A673 (cell line): ENCODE measurements at regions not wholly inside any gene's neighbourhood (a gene's known extent, or its start where the extent isn't known, plus 50 kb on each side); places are given as distances from the start of the nearest gene placed in this dataset.

Source experiments
- BruUV-seq: library from RNA; stranded (reverse); fragments of 400-500 nt; replicated peaks from 2 replicates; lab custom pipeline; 2021; lab: Mats Ljungman, UMichigan
- CTCF ChIA-PET: fragments of 300-600 bp; sonication (Branson Sonifier 250); formaldehyde crosslinking; loops from one replicate; lab custom pipeline; 2022; ENCODE audit warnings: antibody characterized with exemption; lab: Charles Lee
- POLR2A ChIA-PET: fragments of 300-600 bp; sonication (Branson Sonifier 250); formaldehyde crosslinking; loops from one replicate; lab custom pipeline; 2022; ENCODE audit warnings: antibody characterized with exemption; ENCODE audit not compliant: low non-redundant PET; lab: Charles Lee
- DNase-seq: peaks from one replicate; pipeline ENCODE4 v3.0.0-alpha.2; 2015; ENCODE audit warnings: low spot score
- H3K27ac ChIP-seq: fragments of 200-600 bp; sonication (generic); 2 replicates; pipeline ENCODE4 v1.5.1; 2016; ENCODE audit warnings: mixed run types, low read depth, mild to moderate bottlenecking, mixed read lengths, antibody characterized with exemption, low read length; ENCODE audit not compliant: poor library complexity, severe bottlenecking
- H3K27me3 ChIP-seq: fragments of 200-600 bp; sonication (generic); replicated peaks from 2 replicates; pipeline ENCODE4 v1.6.1; 2017; ENCODE audit warnings: mixed run types, low read depth, mild to moderate bottlenecking, mixed read lengths, antibody characterized with exemption, low read length; ENCODE audit not compliant: insufficient read depth, poor library complexity
- H3K36me3 ChIP-seq: fragments of 200-600 bp; sonication (generic); 2 replicates; pipeline ENCODE4 v1.6.1; 2016; ENCODE audit warnings: mixed run types, mild to moderate bottlenecking, mixed read lengths, antibody characterized with exemption, low read length; ENCODE audit not compliant: insufficient read depth, poor library complexity, severe bottlenecking
- H3K4me1 ChIP-seq: fragments of 200-600 bp; sonication (generic); 2 replicates; pipeline ENCODE4 v1.6.1; 2017; ENCODE audit warnings: mixed run types, mild to moderate bottlenecking, mixed read lengths, antibody characterized with exemption, low read length; ENCODE audit not compliant: insufficient read depth, poor library complexity, severe bottlenecking
- H3K4me3 ChIP-seq: fragments of 200-600 bp; sonication (generic); 2 replicates; pipeline ENCODE4 v1.5.1; 2016; ENCODE audit warnings: low read depth, mixed run types, mild to moderate bottlenecking, mixed read lengths, low read length; ENCODE audit not compliant: poor library complexity, severe bottlenecking
- H3K9me3 ChIP-seq: fragments of 200-600 bp; sonication (generic); 2 replicates; pipeline ENCODE4 v1.6.1; 2016; ENCODE audit warnings: mixed run types, low read depth, mild to moderate bottlenecking, mixed read lengths, antibody characterized with exemption, low read length; ENCODE audit not compliant: poor library complexity, severe bottlenecking
- EZH2 ChIP-seq: fragments of 200-600 bp; sonication (generic); IDR thresholded peaks from 2 replicates; pipeline ENCODE4 v1.6.1; 2017; ENCODE audit warnings: borderline replicate concordance, low read depth, mild to moderate bottlenecking, mixed read lengths, antibody characterized with exemption, low read length; ENCODE audit not compliant: poor library complexity, severe bottlenecking
- intact Hi-C: fragments of 100-400 bp; cut with micrococcal nuclease; formaldehyde crosslinking; loops from one replicate; pipeline ENCODE4 v1.10.0; 2022; ENCODE audit not compliant: unreplicated experiment
- TF ChIP-seq, protein P1 (sequence below): fragments of 300-800, 200-600 bp; sonication (generic); conservative IDR thresholded peaks from 2 replicates; pipeline ENCODE4 v1.5.1; 2017; ENCODE audit warnings: low read depth, mild to moderate bottlenecking, antibody characterized with exemption, low read length, moderate library complexity, mixed read lengths

DNA sequence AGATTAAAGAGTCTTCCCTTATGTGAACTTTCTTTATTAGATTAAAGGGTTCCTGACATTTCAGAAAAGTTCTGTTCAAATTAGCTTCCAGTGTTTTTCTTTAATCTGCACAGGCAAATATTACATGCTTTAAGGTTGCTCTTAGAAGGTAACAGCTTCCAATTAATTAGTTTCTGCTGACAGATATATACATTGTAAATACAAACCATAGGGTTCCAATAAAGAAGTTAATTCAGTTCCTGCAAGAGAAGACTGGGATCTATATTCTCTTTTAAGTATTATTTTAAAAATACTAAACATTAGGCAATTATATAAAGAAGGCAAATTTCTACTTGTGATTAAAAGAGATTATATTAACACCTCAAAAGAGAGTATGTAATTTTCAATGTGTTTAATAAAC, 795.7 kb downstream of the MAT2B start:
- POLR2A ChIA-PET = no interaction called here
- Histone ChIP-seq H3K4me3 (no peak overlapping the region), H3K4me1 (no peaks in the 10 kb centered on the region), H3K27ac (no peak overlapping the region), H3K27me3 (peaks cover 58% of the 10 kb centered on the region), H3K36me3 (no peaks in the 10 kb centered on the region), H3K9me3 (no peaks in the 10 kb centered on the region)
- no TSS peak for BruUV-seq
- CTCF ChIA-PET = no interaction called here
- TF ChIP-seq EZH2 = no peak
- TF ChIP-seq, protein P1, sequence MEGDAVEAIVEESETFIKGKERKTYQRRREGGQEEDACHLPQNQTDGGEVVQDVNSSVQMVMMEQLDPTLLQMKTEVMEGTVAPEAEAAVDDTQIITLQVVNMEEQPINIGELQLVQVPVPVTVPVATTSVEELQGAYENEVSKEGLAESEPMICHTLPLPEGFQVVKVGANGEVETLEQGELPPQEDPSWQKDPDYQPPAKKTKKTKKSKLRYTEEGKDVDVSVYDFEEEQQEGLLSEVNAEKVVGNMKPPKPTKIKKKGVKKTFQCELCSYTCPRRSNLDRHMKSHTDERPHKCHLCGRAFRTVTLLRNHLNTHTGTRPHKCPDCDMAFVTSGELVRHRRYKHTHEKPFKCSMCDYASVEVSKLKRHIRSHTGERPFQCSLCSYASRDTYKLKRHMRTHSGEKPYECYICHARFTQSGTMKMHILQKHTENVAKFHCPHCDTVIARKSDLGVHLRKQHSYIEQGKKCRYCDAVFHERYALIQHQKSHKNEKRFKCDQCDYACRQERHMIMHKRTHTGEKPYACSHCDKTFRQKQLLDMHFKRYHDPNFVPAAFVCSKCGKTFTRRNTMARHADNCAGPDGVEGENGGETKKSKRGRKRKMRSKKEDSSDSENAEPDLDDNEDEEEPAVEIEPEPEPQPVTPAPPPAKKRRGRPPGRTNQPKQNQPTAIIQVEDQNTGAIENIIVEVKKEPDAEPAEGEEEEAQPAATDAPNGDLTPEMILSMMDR = no peak
- intact Hi-C loops = no loop called here
- no peak for DNase-seq

- Histone ChIP-seq H3K36me3 (no peaks in the 10 kb centered on the region), H3K27ac (no peak overlapping the region), H3K4me3 (no peak overlapping the region), H3K9me3 (no peaks in the 10 kb centered on the region), H3K27me3 (peaks cover 58% of the 10 kb centered on the region), H3K4me1 (no peaks in the 10 kb centered on the region)
- no TSS peak for BruUV-seq
- no peak for TF ChIP-seq EZH2
- TF ChIP-seq, protein P1 = no peak
- no peak for DNase-seq
- ChIA-PET CTCF (no interaction called here), POLR2A (no interaction called here)
- intact Hi-C loops = no loop called here
These were observed 796.3 kb downstream of the MAT2B start for GRCh38 chr5:164301708-164302107.

GRCh38 chr5:164302533-164303235, 797.3 kb downstream of the MAT2B start:
- BruUV-seq = no TSS peak
- CTCF ChIA-PET = no interaction called here
- DNase-seq = no peak

More at GRCh38 chr5:164302533-164303235, 797.3 kb downstream of the MAT2B start:
- Histone ChIP-seq H3K4me1 (no peaks in the 10 kb centered on the region), H3K9me3 (no peaks in the 10 kb centered on the region), H3K36me3 (no peaks in the 10 kb centered on the region), H3K4me3 (no peak overlapping the region), H3K27me3 (peaks cover 49% of the 10 kb centered on the region), H3K27ac (no peak overlapping the region)
- intact Hi-C loops = no loop called here
- TF ChIP-seq, protein P1 = no peak
- no peak for TF ChIP-seq EZH2
- POLR2A ChIA-PET = no interaction called here
